Keratinocyte (primary cell): ENCODE measurements at regions not wholly inside any gene's neighbourhood (a gene's known extent, or its start where the extent isn't known, plus 50 kb on each side); places are given as distances from the start of the nearest gene placed in this dataset.

Experiments
- CTCF ChIP-seq, 3 experiments: IDR thresholded peaks in 1 of 3; conservative IDR thresholded peaks in 1 of 3; optimal IDR thresholded peaks in 1 of 3; 2 replicates in 2 of 3; 3 replicates in 1 of 3; pipeline versions ENCODE3 to v1.5.1; 2011; ENCODE audit warnings: low read length in 3 of 3, mild to moderate bottlenecking in 3 of 3, moderate library complexity in 2 of 3, control low read depth in 1 of 3, inconsistent platforms in 1 of 3; ENCODE audit not compliant: insufficient read depth in 2 of 3; ENCODE audit errors: extremely low read depth in 1 of 3
- EZH2 ChIP-seq: IDR thresholded peaks from one replicate; pipeline ENCODE4 v1.6.1; 2012; ENCODE audit warnings: inconsistent platforms, mild to moderate bottlenecking, low read length, moderate library complexity

- TF ChIP-seq CTCF (optimal IDR thresholded peaks at IDR 0.05 in 1 of 3, IDR thresholded peaks at IDR 0.05 in 1 of 3, conservative IDR thresholded peaks at IDR 0.05 in 1 of 3; ENCODE audit: extremely low read depth in 1 of 3, insufficient read depth in 2 of 3, low read length in 3 of 3) (no peak), EZH2 (no peak)
Observed at GRCh38 chr4:180448306-180448705, 1794.9 kb upstream of the TENM3 start.
